ENCODE measurements at regions not wholly inside any gene's neighbourhood (a gene's known extent, or its start where the extent isn't known, plus 50 kb on each side); places are given as distances from the start of the nearest gene placed in this dataset.

DNA sequence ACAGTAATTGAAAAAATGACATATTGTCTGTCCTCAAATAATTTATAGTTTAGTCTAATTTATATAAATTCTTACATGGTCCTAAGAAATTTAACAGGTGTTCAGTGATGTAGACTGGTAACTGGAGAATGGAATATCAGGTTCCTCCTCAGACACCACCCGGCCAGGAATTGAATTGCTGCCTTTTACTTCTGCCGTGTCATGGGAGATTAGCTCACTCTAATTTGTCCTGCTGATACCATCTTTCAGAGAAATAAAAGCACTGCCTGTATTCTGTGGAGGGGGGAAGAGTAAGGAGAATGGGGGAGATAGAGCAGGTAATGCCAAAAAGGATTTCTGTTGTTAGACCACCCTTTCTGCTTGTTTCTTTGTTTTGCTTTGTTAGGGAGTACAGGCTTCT lies 125.2 kb upstream of the KLHL4 start:
- no peak overlapping the region for H2AFZ ChIP-seq (ENCODE audit: low read depth)
- H3F3A ChIP-seq (replicated peaks; ENCODE audit: insufficient read depth) = no peaks in the 10 kb centered on the region
- no peak overlapping the region for H3K4me3 ChIP-seq (ENCODE audit: low read depth in 2 of 2, low read length in 1 of 2)
- H3K9me3 ChIP-seq = no peaks in the 10 kb centered on the region
- H3K4me2 ChIP-seq = no peak overlapping the region
- no peak for DNase-seq
- no peaks in the 10 kb centered on the region for H3K9me2 ChIP-seq
- no peaks in the 10 kb centered on the region for H3K27me3 ChIP-seq (ENCODE audit: insufficient read depth)
- H3K36me3 ChIP-seq (replicated peaks in 1 of 2; ENCODE audit: control insufficient read depth in 1 of 2, insufficient read depth in 2 of 2, low read length in 1 of 2) = no peaks in the 10 kb centered on the region
- H4K20me1 ChIP-seq (ENCODE audit: insufficient read depth) = no peaks in the 10 kb centered on the region
- TF ChIP-seq FOXM1 (IDR thresholded peaks at IDR 0.05; ENCODE audit: low read depth) = no peak
- POLR2A ChIA-PET = no interaction called here
- WGBS (ENCODE audit: low lambda C conversion rate) = 4% methylated on average over 2 of the region's 2 CpGs
- no peaks in the 10 kb centered on the region for H3K79me2 ChIP-seq (ENCODE audit: insufficient read depth)
- no peaks in the 10 kb centered on the region for H3K4me1 ChIP-seq (ENCODE audit: control insufficient read depth in 1 of 2, insufficient read depth in 2 of 2, low read depth in 1 of 2, low read length in 1 of 2)
- no peak overlapping the region for H3K27ac ChIP-seq (ENCODE audit: low read depth in 2 of 2, low read length in 1 of 2)
- no peak overlapping the region for H3K9ac ChIP-seq
- CTCF ChIA-PET = no interaction called here

DNA sequence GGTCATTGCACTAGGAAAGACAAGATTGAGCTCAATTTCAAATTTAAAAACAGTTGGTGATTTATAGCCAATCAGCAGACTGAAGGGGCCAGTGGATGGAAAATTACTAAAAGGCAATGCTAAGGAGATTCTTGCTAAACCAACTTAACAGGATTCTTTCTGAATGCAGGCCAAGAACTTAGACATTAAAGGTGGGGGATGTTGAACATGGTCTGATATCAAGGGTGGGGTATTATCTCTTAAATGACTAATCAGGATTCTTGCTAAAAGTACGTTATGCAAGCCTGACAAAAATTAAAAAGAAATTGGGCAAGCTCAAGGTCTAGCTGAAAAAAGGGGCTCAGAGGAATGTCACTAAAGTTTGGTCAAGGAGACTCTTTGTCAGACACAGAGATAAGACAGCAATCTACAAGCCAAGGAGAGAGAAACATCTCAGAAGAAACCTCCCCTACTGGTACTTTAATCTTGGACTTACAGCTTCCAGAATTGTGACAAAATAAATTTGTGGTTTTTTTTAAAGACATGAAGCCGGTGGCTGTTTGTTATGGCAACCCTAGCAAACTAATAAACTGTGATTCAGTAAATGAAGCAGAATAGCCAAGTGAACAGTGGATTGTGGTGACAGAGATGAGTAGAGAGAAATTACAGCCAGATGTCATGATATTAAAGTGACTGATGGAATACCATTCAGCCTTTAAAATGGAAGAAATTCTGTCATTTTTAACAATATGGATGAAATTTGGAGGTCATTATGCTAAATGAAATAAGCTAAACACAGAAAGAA lies 120.3 kb upstream of the KLHL4 start:
- POLR2A ChIA-PET = no interaction called here

More for the DNA sequence above, 120.3 kb upstream of the KLHL4 start:
- no peaks in the 10 kb centered on the region for H3K9me3 ChIP-seq
- no peak overlapping the region for H3K27ac ChIP-seq (ENCODE audit: low read depth in 2 of 2, low read length in 1 of 2)
- no peaks in the 10 kb centered on the region for H3K27me3 ChIP-seq (ENCODE audit: insufficient read depth)
- CTCF ChIA-PET = no interaction called here
- no peaks in the 10 kb centered on the region for H3K36me3 ChIP-seq (replicated peaks in 1 of 2; ENCODE audit: control insufficient read depth in 1 of 2, insufficient read depth in 2 of 2, low read length in 1 of 2)
- no peaks in the 10 kb centered on the region for H3K79me2 ChIP-seq (ENCODE audit: insufficient read depth)
- H3K4me1 ChIP-seq (ENCODE audit: control insufficient read depth in 1 of 2, insufficient read depth in 2 of 2, low read depth in 1 of 2, low read length in 1 of 2) = no peaks in the 10 kb centered on the region
- WGBS (ENCODE audit: low lambda C conversion rate) = 3% methylated on average over 2 of the region's 2 CpGs
- H3K9me2 ChIP-seq = no peaks in the 10 kb centered on the region
- no peak overlapping the region for H3K4me2 ChIP-seq
- H3K9ac ChIP-seq = no peak overlapping the region
- TF ChIP-seq JUND (IDR thresholded peaks at IDR 0.05) = no peak
- no peak for TF ChIP-seq NFIC (IDR thresholded peaks at IDR 0.05; ENCODE audit: borderline replicate concordance)
- TF ChIP-seq, protein P1, sequence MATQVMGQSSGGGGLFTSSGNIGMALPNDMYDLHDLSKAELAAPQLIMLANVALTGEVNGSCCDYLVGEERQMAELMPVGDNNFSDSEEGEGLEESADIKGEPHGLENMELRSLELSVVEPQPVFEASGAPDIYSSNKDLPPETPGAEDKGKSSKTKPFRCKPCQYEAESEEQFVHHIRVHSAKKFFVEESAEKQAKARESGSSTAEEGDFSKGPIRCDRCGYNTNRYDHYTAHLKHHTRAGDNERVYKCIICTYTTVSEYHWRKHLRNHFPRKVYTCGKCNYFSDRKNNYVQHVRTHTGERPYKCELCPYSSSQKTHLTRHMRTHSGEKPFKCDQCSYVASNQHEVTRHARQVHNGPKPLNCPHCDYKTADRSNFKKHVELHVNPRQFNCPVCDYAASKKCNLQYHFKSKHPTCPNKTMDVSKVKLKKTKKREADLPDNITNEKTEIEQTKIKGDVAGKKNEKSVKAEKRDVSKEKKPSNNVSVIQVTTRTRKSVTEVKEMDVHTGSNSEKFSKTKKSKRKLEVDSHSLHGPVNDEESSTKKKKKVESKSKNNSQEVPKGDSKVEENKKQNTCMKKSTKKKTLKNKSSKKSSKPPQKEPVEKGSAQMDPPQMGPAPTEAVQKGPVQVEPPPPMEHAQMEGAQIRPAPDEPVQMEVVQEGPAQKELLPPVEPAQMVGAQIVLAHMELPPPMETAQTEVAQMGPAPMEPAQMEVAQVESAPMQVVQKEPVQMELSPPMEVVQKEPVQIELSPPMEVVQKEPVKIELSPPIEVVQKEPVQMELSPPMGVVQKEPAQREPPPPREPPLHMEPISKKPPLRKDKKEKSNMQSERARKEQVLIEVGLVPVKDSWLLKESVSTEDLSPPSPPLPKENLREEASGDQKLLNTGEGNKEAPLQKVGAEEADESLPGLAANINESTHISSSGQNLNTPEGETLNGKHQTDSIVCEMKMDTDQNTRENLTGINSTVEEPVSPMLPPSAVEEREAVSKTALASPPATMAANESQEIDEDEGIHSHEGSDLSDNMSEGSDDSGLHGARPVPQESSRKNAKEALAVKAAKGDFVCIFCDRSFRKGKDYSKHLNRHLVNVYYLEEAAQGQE (IDR thresholded peaks at IDR 0.05; ENCODE audit: low read depth, low read length) = no peak
- TF ChIP-seq MEF2A (IDR thresholded peaks at IDR 0.05; ENCODE audit: borderline replicate concordance, low read depth) = no peak
- TF ChIP-seq GATA2 (CRISPR knock-in tag; IDR thresholded peaks at IDR 0.05) = no peak
- TF ChIP-seq, protein P2, sequence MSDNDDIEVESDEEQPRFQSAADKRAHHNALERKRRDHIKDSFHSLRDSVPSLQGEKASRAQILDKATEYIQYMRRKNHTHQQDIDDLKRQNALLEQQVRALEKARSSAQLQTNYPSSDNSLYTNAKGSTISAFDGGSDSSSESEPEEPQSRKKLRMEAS (IDR thresholded peaks at IDR 0.05; ENCODE audit: low read depth) = no peak
- TF ChIP-seq ELF1 (IDR thresholded peaks at IDR 0.05) = no peak
- TF ChIP-seq, protein P3, sequence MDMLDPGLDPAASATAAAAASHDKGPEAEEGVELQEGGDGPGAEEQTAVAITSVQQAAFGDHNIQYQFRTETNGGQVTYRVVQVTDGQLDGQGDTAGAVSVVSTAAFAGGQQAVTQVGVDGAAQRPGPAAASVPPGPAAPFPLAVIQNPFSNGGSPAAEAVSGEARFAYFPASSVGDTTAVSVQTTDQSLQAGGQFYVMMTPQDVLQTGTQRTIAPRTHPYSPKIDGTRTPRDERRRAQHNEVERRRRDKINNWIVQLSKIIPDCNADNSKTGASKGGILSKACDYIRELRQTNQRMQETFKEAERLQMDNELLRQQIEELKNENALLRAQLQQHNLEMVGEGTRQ (IDR thresholded peaks at IDR 0.05; ENCODE audit: borderline replicate concordance, low read depth, low read length) = no peak
- DNase-seq = no peak
- no peaks in the 10 kb centered on the region for H4K20me1 ChIP-seq (ENCODE audit: insufficient read depth)
- H3K4me3 ChIP-seq (ENCODE audit: low read depth in 2 of 2, low read length in 1 of 2) = no peak overlapping the region
- no peaks in the 10 kb centered on the region for H3F3A ChIP-seq (replicated peaks; ENCODE audit: insufficient read depth)
- H2AFZ ChIP-seq (ENCODE audit: low read depth) = no peak overlapping the region
